ENCODE measurements at regions not wholly inside any gene's neighbourhood (a gene's known extent, or its start where the extent isn't known, plus 50 kb on each side); places are given as distances from the start of the nearest gene placed in this dataset.

- Histone ChIP-seq H3K27me3 (ENCODE audit: control insufficient read depth in 1 of 2, insufficient read depth in 2 of 2, low read length in 2 of 2) (no peaks in the 10 kb centered on the region), H3K36me3 (ENCODE audit: control insufficient read depth in 1 of 2, insufficient read depth in 2 of 2, low read length in 2 of 2) (no peaks in the 10 kb centered on the region), H3K27ac (ENCODE audit: low read depth, low read length) (no peak overlapping the region), H3K4me3 (ENCODE audit: low read depth in 1 of 2, low read length in 2 of 2) (no peak overlapping the region), H3K9ac (ENCODE audit: low read depth in 1 of 2, low read length in 2 of 2) (no peak overlapping the region), H3K9me3 (ENCODE audit: control insufficient read depth in 1 of 2, low read length in 2 of 2) (peaks cover 5 to 6% of the 10 kb centered on the region in 2 donors), H3K4me1 (ENCODE audit: control insufficient read depth in 1 of 2, insufficient read depth in 2 of 2, low read length in 2 of 2) (no peaks in the 10 kb centered on the region)
Measured at GRCh38 chr2:194603429-194603828, 1053.6 kb upstream of the SLC39A10 start.

DNA sequence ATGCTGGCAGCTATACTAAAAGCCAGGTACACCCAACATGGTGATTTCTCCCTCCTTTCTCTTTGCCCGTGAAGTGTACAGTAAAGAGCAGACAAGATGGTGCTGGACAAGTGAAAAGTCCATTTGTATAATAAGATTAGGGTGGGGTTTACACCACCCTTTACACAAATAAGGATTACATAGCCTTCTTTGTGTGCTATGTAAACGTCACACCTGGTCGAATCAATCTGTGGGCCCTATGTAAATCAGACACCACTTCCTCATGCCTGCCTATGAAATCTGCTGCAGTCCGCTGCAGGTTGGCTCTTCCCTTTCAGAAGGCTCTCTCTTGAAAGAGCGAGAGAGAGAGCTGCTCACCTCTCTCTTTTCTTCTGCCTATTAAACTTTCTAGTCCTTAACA lies 1054.3 kb upstream of the SLC39A10 start:
- H3K4me3 ChIP-seq (ENCODE audit: low read depth in 1 of 2, low read length in 2 of 2): no peak overlapping the region
- H3K9me3 ChIP-seq (ENCODE audit: control insufficient read depth in 1 of 2, low read length in 2 of 2): peaks cover 5 to 6% of the 10 kb centered on the region in 2 donors
- no peak overlapping the region for H3K27ac ChIP-seq (ENCODE audit: low read depth, low read length)
- no peaks in the 10 kb centered on the region for H3K36me3 ChIP-seq (ENCODE audit: control insufficient read depth in 1 of 2, insufficient read depth in 2 of 2, low read length in 2 of 2)
- no peaks in the 10 kb centered on the region for H3K4me1 ChIP-seq (ENCODE audit: control insufficient read depth in 1 of 2, insufficient read depth in 2 of 2, low read length in 2 of 2)
- H3K27me3 ChIP-seq (ENCODE audit: control insufficient read depth in 1 of 2, insufficient read depth in 2 of 2, low read length in 2 of 2): no peaks in the 10 kb centered on the region
- no peak overlapping the region for H3K9ac ChIP-seq (ENCODE audit: low read depth in 1 of 2, low read length in 2 of 2)

- H3K4me1 ChIP-seq (ENCODE audit: control insufficient read depth in 1 of 2, insufficient read depth in 2 of 2, low read length in 2 of 2): no peaks in the 10 kb centered on the region
- no peaks in the 10 kb centered on the region for H3K27me3 ChIP-seq (ENCODE audit: control insufficient read depth in 1 of 2, insufficient read depth in 2 of 2, low read length in 2 of 2)
Measured at GRCh38 chr2:194591192-194591591, 1065.8 kb upstream of the SLC39A10 start.

DNA sequence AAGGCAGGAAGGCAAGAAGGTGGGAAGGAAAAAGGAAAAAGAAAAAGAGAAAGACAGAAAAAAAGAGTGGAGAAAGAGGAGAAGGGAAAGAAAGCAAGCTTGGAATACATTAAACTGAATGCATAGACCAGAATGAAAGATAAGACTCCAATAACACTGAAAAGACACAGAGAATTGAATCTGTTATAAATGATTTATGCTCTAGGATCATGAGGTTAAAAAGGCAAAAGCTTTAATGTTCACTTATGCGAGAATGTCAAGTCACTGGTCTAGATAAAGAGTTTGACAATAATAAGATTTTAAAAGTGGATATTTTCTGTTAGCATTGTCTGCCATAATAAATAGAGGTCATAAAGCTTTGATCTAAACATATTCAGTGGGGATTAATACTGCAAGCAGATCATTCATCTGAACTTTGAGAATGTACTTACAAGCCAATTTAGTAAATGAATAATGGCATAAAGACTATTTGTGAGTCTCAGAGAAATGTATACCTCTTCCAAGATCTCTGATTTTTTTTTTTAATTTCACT lies 1069.2 kb upstream of the SLC39A10 start:
- no peak overlapping the region for H3K4me3 ChIP-seq (ENCODE audit: low read depth in 1 of 2, low read length in 2 of 2)
- H3K9me3 ChIP-seq (ENCODE audit: control insufficient read depth in 1 of 2, low read length in 2 of 2): no peaks in the 10 kb centered on the region
- no peak overlapping the region for H3K9ac ChIP-seq (ENCODE audit: low read depth in 1 of 2, low read length in 2 of 2)
- no peaks in the 10 kb centered on the region for H3K27me3 ChIP-seq (ENCODE audit: control insufficient read depth in 1 of 2, insufficient read depth in 2 of 2, low read length in 2 of 2)
- H3K4me1 ChIP-seq (ENCODE audit: control insufficient read depth in 1 of 2, insufficient read depth in 2 of 2, low read length in 2 of 2): no peaks in the 10 kb centered on the region
- no peaks in the 10 kb centered on the region for H3K36me3 ChIP-seq (ENCODE audit: control insufficient read depth in 1 of 2, insufficient read depth in 2 of 2, low read length in 2 of 2)
- no peak overlapping the region for H3K27ac ChIP-seq (ENCODE audit: low read depth, low read length)

More at GRCh38 chr2:194591192-194591591, 1065.8 kb upstream of the SLC39A10 start:
- H3K9me3 ChIP-seq (ENCODE audit: control insufficient read depth in 1 of 2, low read length in 2 of 2): no peaks in the 10 kb centered on the region
- no peak overlapping the region for H3K4me3 ChIP-seq (ENCODE audit: low read depth in 1 of 2, low read length in 2 of 2)
- H3K9ac ChIP-seq (ENCODE audit: low read depth in 1 of 2, low read length in 2 of 2): no peak overlapping the region
- no peaks in the 10 kb centered on the region for H3K36me3 ChIP-seq (ENCODE audit: control insufficient read depth in 1 of 2, insufficient read depth in 2 of 2, low read length in 2 of 2)
- H3K27ac ChIP-seq (ENCODE audit: low read depth, low read length): no peak overlapping the region

- H3K27ac ChIP-seq (ENCODE audit: low read depth, low read length): no peak overlapping the region
- no peak overlapping the region for H3K4me3 ChIP-seq (ENCODE audit: low read depth in 1 of 2, low read length in 2 of 2)
- no peaks in the 10 kb centered on the region for H3K9me3 ChIP-seq (ENCODE audit: control insufficient read depth in 1 of 2, low read length in 2 of 2)
- no peaks in the 10 kb centered on the region for H3K36me3 ChIP-seq (ENCODE audit: control insufficient read depth in 1 of 2, insufficient read depth in 2 of 2, low read length in 2 of 2)
- no peaks in the 10 kb centered on the region for H3K27me3 ChIP-seq (ENCODE audit: control insufficient read depth in 1 of 2, insufficient read depth in 2 of 2, low read length in 2 of 2)
- no peak overlapping the region for H3K9ac ChIP-seq (ENCODE audit: low read depth in 1 of 2, low read length in 2 of 2)
- no peaks in the 10 kb centered on the region for H3K4me1 ChIP-seq (ENCODE audit: control insufficient read depth in 1 of 2, insufficient read depth in 2 of 2, low read length in 2 of 2)
Measured at GRCh38 chr2:194567661-194568017, 1089.4 kb upstream of the SLC39A10 start.

DNA sequence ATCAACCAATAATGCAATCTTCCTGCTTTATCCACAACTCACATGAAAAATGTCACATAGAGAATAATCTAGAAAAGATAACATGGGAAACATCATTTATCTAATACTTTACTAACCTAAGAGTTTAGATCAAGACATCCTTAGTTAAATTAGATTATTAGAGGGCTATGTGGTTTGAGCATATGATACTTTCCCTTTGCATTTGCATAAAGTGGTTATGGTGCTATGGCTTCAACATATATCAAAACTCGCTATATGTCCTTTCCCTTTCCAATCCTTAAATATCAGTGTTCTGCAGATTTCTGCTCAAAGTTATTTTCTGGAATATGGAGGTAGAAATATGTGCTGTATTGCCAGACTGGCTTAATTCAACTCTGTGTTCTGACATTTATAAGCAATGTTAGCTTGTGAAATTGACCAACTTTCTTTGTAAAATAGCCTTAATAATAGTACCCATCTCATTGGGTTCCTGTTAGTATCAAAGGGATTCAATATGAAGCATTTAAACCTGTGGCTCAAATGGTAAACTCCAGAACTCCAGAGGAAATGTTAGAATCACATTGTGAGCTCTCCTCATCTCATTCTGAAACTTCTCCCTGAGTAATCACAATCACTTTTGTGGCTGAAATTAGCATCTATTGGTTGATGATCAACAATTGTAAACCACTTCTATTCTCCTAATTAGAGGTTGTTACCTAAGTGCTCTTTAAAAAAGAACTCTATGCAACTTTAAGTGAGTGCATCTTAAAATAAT lies 1089.9 kb upstream of the SLC39A10 start:
- no peaks in the 10 kb centered on the region for H3K4me1 ChIP-seq (ENCODE audit: control insufficient read depth in 1 of 2, insufficient read depth in 2 of 2, low read length in 2 of 2)
- H3K9me3 ChIP-seq (ENCODE audit: control insufficient read depth in 1 of 2, low read length in 2 of 2): no peaks in the 10 kb centered on the region
- H3K9ac ChIP-seq (ENCODE audit: low read depth in 1 of 2, low read length in 2 of 2): no peak overlapping the region
- no peak overlapping the region for H3K27ac ChIP-seq (ENCODE audit: low read depth, low read length)
- H3K27me3 ChIP-seq (ENCODE audit: control insufficient read depth in 1 of 2, insufficient read depth in 2 of 2, low read length in 2 of 2): no peaks in the 10 kb centered on the region
- no peaks in the 10 kb centered on the region for H3K36me3 ChIP-seq (ENCODE audit: control insufficient read depth in 1 of 2, insufficient read depth in 2 of 2, low read length in 2 of 2)
- no peak overlapping the region for H3K4me3 ChIP-seq (ENCODE audit: low read depth in 1 of 2, low read length in 2 of 2)

- Histone ChIP-seq H3K27me3 (ENCODE audit: control insufficient read depth in 1 of 2, insufficient read depth in 2 of 2, low read length in 2 of 2) (no peaks in the 10 kb centered on the region), H3K36me3 (ENCODE audit: control insufficient read depth in 1 of 2, insufficient read depth in 2 of 2, low read length in 2 of 2) (no peaks in the 10 kb centered on the region), H3K9ac (ENCODE audit: low read depth in 1 of 2, low read length in 2 of 2) (no peak overlapping the region), H3K4me1 (ENCODE audit: control insufficient read depth in 1 of 2, insufficient read depth in 2 of 2, low read length in 2 of 2) (no peaks in the 10 kb centered on the region), H3K27ac (ENCODE audit: low read depth, low read length) (no peak overlapping the region), H3K9me3 (ENCODE audit: control insufficient read depth in 1 of 2, low read length in 2 of 2) (peaks cover 0 to 7% of the 10 kb centered on the region in 2 donors), H3K4me3 (ENCODE audit: low read depth in 1 of 2, low read length in 2 of 2) (no peak overlapping the region)
Measured at GRCh38 chr2:194564422-194564821, 1092.6 kb upstream of the SLC39A10 start.

GRCh38 chr2:194562329-194562728 lies 1094.7 kb upstream of the SLC39A10 start:
- no peak overlapping the region for H3K9ac ChIP-seq (ENCODE audit: low read depth in 1 of 2, low read length in 2 of 2)
- H3K27ac ChIP-seq (ENCODE audit: low read depth, low read length): no peak overlapping the region
- H3K9me3 ChIP-seq (ENCODE audit: control insufficient read depth in 1 of 2, low read length in 2 of 2): peaks cover 0 to 7% of the 10 kb centered on the region in 2 donors
- H3K27me3 ChIP-seq (ENCODE audit: control insufficient read depth in 1 of 2, insufficient read depth in 2 of 2, low read length in 2 of 2): no peaks in the 10 kb centered on the region
- no peaks in the 10 kb centered on the region for H3K4me1 ChIP-seq (ENCODE audit: control insufficient read depth in 1 of 2, insufficient read depth in 2 of 2, low read length in 2 of 2)
- no peak overlapping the region for H3K4me3 ChIP-seq (ENCODE audit: low read depth in 1 of 2, low read length in 2 of 2)
- no peaks in the 10 kb centered on the region for H3K36me3 ChIP-seq (ENCODE audit: control insufficient read depth in 1 of 2, insufficient read depth in 2 of 2, low read length in 2 of 2)

DNA sequence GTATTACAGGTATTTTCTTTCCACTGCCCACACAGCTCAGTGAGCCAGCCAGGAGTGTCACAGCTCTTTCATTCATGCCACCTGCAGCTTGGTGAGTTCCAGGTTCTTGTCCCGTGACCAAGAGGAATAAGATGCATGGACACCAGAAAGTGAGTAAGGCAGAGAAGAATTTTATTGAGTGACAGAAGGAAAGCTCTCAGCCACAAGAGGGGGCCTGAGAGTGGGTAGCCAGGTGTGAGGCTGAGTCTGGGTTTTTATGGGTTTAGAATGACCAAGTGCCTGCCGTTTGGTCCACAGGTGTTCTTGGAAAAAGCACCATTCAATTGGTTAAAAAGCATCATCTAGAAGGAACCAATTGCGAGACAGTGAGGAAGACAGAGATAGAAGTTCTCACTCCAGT lies 1097.1 kb upstream of the SLC39A10 start:
- H3K9me3 ChIP-seq (ENCODE audit: control insufficient read depth in 1 of 2, low read length in 2 of 2): peaks cover 0 to 7% of the 10 kb centered on the region in 2 donors
- H3K27me3 ChIP-seq (ENCODE audit: control insufficient read depth in 1 of 2, insufficient read depth in 2 of 2, low read length in 2 of 2): no peaks in the 10 kb centered on the region
- H3K36me3 ChIP-seq (ENCODE audit: control insufficient read depth in 1 of 2, insufficient read depth in 2 of 2, low read length in 2 of 2): no peaks in the 10 kb centered on the region

GRCh38 chr2:194559523-194559922 lies 1097.5 kb upstream of the SLC39A10 start:
- Histone ChIP-seq H3K9me3 (ENCODE audit: control insufficient read depth in 1 of 2, low read length in 2 of 2) (peaks cover 0 to 7% of the 10 kb centered on the region in 2 donors), H3K27ac (ENCODE audit: low read depth, low read length) (no peak overlapping the region), H3K36me3 (ENCODE audit: control insufficient read depth in 1 of 2, insufficient read depth in 2 of 2, low read length in 2 of 2) (no peaks in the 10 kb centered on the region), H3K27me3 (ENCODE audit: control insufficient read depth in 1 of 2, insufficient read depth in 2 of 2, low read length in 2 of 2) (no peaks in the 10 kb centered on the region), H3K4me3 (ENCODE audit: low read depth in 1 of 2, low read length in 2 of 2) (no peak overlapping the region), H3K9ac (ENCODE audit: low read depth in 1 of 2, low read length in 2 of 2) (no peak overlapping the region), H3K4me1 (ENCODE audit: control insufficient read depth in 1 of 2, insufficient read depth in 2 of 2, low read length in 2 of 2) (no peaks in the 10 kb centered on the region)

More for the DNA sequence above, 1097.1 kb upstream of the SLC39A10 start:
- no peak overlapping the region for H3K4me3 ChIP-seq (ENCODE audit: low read depth in 1 of 2, low read length in 2 of 2)
- no peak overlapping the region for H3K9ac ChIP-seq (ENCODE audit: low read depth in 1 of 2, low read length in 2 of 2)
- no peaks in the 10 kb centered on the region for H3K4me1 ChIP-seq (ENCODE audit: control insufficient read depth in 1 of 2, insufficient read depth in 2 of 2, low read length in 2 of 2)
- H3K27ac ChIP-seq (ENCODE audit: low read depth, low read length): no peak overlapping the region

All from duodenal mucosa (tissue), 2 donors.